ENCODE measurements at regions not wholly inside any gene's neighbourhood (a gene's known extent, or its start where the extent isn't known, plus 50 kb on each side); places are given as distances from the start of the nearest gene placed in this dataset.
A peak's percentile ranks its signal among the peaks of the same experiment; 100 is the strongest.

- CTCF ChIA-PET = no interaction called here
Measured at GRCh38 chr2:107525406-107525805, 301.3 kb upstream of the RGPD4 start.

GRCh38 chr2:107529146-107529545, 297.5 kb upstream of the RGPD4 start:
- no peak overlapping the region for H2AFZ ChIP-seq (ENCODE audit: low read depth)
- peaks cover 0 to 2% of the 10 kb centered on the region in 2 experiments; a peak in 2 of 4 replicates for H3K4me1 ChIP-seq (ENCODE audit: control insufficient read depth in 1 of 2, insufficient read depth in 2 of 2, low read depth in 1 of 2, low read length in 1 of 2)
- H3K9ac ChIP-seq = no peak overlapping the region
- H3K9me3 ChIP-seq = no peaks in the 10 kb centered on the region
- H3K27me3 ChIP-seq (ENCODE audit: insufficient read depth) = no peaks in the 10 kb centered on the region
- no peaks in the 10 kb centered on the region for H3F3A ChIP-seq (replicated peaks; ENCODE audit: insufficient read depth)
- peak in 1 of 2 experiments; percentile 35; a peak in 1 of 4 replicates for TF ChIP-seq EP300 (IDR thresholded peaks at IDR 0.05; ENCODE audit: borderline replicate concordance in 1 of 2, low read depth in 1 of 2, low read length in 1 of 2)
- no peak for TF ChIP-seq MXI1 (IDR thresholded peaks at IDR 0.05; ENCODE audit: low read depth, low read length)
- WGBS (ENCODE audit: low lambda C conversion rate) = 43% methylated on average over 1 of the region's 1 CpG
- H3K9me2 ChIP-seq = no peaks in the 10 kb centered on the region
- no peak overlapping the region for H3K4me2 ChIP-seq
- no peak overlapping the region; a peak in 1 of 4 replicates for H3K4me3 ChIP-seq (ENCODE audit: low read depth in 2 of 2, low read length in 1 of 2)
- ChIA-PET POLR2A (no interaction called here), CTCF (interaction anchor here (0.8 to 1.3 kb wide), 3 partner anchors 12 to 119 kb away, joined by 3 read pairs; no protein-coding TSS in a partner anchor)
- peak; percentile 32 for DNase-seq
- H4K20me1 ChIP-seq (ENCODE audit: insufficient read depth) = no peaks in the 10 kb centered on the region
- no peaks in the 10 kb centered on the region for H3K79me2 ChIP-seq (ENCODE audit: insufficient read depth)
- H3K27ac ChIP-seq (ENCODE audit: low read depth in 2 of 2, low read length in 1 of 2) = peak overlapping the region in 1 of 2 experiments; percentile 76; a peak in 2 of 4 replicates
- H3K36me3 ChIP-seq (replicated peaks in 1 of 2; ENCODE audit: control insufficient read depth in 1 of 2, insufficient read depth in 2 of 2, low read length in 1 of 2) = no peaks in the 10 kb centered on the region

More at GRCh38 chr2:107525406-107525805, 301.3 kb upstream of the RGPD4 start:
- no peak overlapping the region for H3K27ac ChIP-seq (ENCODE audit: low read depth in 2 of 2, low read length in 1 of 2)
- H2AFZ ChIP-seq (ENCODE audit: low read depth) = no peak overlapping the region
- no peak overlapping the region for H3K9ac ChIP-seq
- H4K20me1 ChIP-seq (ENCODE audit: insufficient read depth) = no peaks in the 10 kb centered on the region
- 33% methylated on average over 1 of the region's 1 CpG for WGBS (ENCODE audit: low lambda C conversion rate)
- H3K4me3 ChIP-seq (ENCODE audit: low read depth in 2 of 2, low read length in 1 of 2) = no peak overlapping the region
- H3K9me2 ChIP-seq = no peaks in the 10 kb centered on the region
- no peaks in the 10 kb centered on the region for H3K27me3 ChIP-seq (ENCODE audit: insufficient read depth)
- POLR2A ChIA-PET = no interaction called here
- no peaks in the 10 kb centered on the region; a peak in 1 of 4 replicates for H3K4me1 ChIP-seq (ENCODE audit: control insufficient read depth in 1 of 2, insufficient read depth in 2 of 2, low read depth in 1 of 2, low read length in 1 of 2)
- no peaks in the 10 kb centered on the region for H3K9me3 ChIP-seq
- H3K4me2 ChIP-seq = no peak overlapping the region
- H3K36me3 ChIP-seq (replicated peaks in 1 of 2; ENCODE audit: control insufficient read depth in 1 of 2, insufficient read depth in 2 of 2, low read length in 1 of 2) = no peaks in the 10 kb centered on the region
- H3K79me2 ChIP-seq (ENCODE audit: insufficient read depth) = no peaks in the 10 kb centered on the region
- DNase-seq = no peak
- no peak for TF ChIP-seq MEF2A (IDR thresholded peaks at IDR 0.05; ENCODE audit: borderline replicate concordance, low read depth)
- peak; percentile 23; the same call in 1 of the 2 replicates for TF ChIP-seq NFIC (IDR thresholded peaks at IDR 0.05; ENCODE audit: borderline replicate concordance)
- peak; percentile 8; the same call in 1 of the 2 replicates for TF ChIP-seq JUND (IDR thresholded peaks at IDR 0.05)
- H3F3A ChIP-seq (replicated peaks; ENCODE audit: insufficient read depth) = no peaks in the 10 kb centered on the region

- CTCF ChIA-PET = interaction anchor here (1.2 to 1.3 kb wide), 3 partner anchors 11 to 120 kb away, joined by 3 read pairs; no protein-coding TSS in a partner anchor
- H2AFZ ChIP-seq (ENCODE audit: low read depth) = no peak overlapping the region
- no peak overlapping the region for H3K9ac ChIP-seq
- POLR2A ChIA-PET = no interaction called here
- H3K9me3 ChIP-seq = no peaks in the 10 kb centered on the region
- DNase-seq = no peak
- H3K36me3 ChIP-seq (replicated peaks in 1 of 2; ENCODE audit: control insufficient read depth in 1 of 2, insufficient read depth in 2 of 2, low read length in 1 of 2) = no peaks in the 10 kb centered on the region
- no peaks in the 10 kb centered on the region for H3K27me3 ChIP-seq (ENCODE audit: insufficient read depth)
- no peak overlapping the region for H3K4me2 ChIP-seq
- no peaks in the 10 kb centered on the region for H3K79me2 ChIP-seq (ENCODE audit: insufficient read depth)
- no peaks in the 10 kb centered on the region for H3F3A ChIP-seq (replicated peaks; ENCODE audit: insufficient read depth)
- H3K4me3 ChIP-seq (ENCODE audit: low read depth in 2 of 2, low read length in 1 of 2) = peak overlapping the region in 1 of 2 experiments; percentile 31; a peak in 1 of 4 replicates
- peaks cover 0 to 2% of the 10 kb centered on the region in 2 experiments; a peak in 2 of 4 replicates for H3K4me1 ChIP-seq (ENCODE audit: control insufficient read depth in 1 of 2, insufficient read depth in 2 of 2, low read depth in 1 of 2, low read length in 1 of 2)
- H3K9me2 ChIP-seq = no peaks in the 10 kb centered on the region
- H4K20me1 ChIP-seq (ENCODE audit: insufficient read depth) = no peaks in the 10 kb centered on the region
- TF ChIP-seq POLR2AphosphoS5 (IDR thresholded peaks at IDR 0.05; ENCODE audit: low read depth, low read length) (no peak), USF1 (IDR thresholded peaks at IDR 0.05; ENCODE audit: borderline replicate concordance, low read depth) (no peak), EP300 (IDR thresholded peaks at IDR 0.05; ENCODE audit: borderline replicate concordance in 1 of 2, low read depth in 1 of 2, low read length in 1 of 2) (no peak), GABPA (IDR thresholded peaks at IDR 0.05; ENCODE audit: low read depth) (no peak), TCF12 (IDR thresholded peaks at IDR 0.05) (no peak), ELF1 (IDR thresholded peaks at IDR 0.05) (no peak), USF2 (IDR thresholded peaks at IDR 0.05; ENCODE audit: borderline replicate concordance, low read depth, low read length) (no peak), TEAD4 (IDR thresholded peaks at IDR 0.05; ENCODE audit: borderline replicate concordance, insufficient read depth) (no peak), IRF3 (IDR thresholded peaks at IDR 0.05; ENCODE audit: low read depth, low read length) (no peak), MXI1 (IDR thresholded peaks at IDR 0.05; ENCODE audit: low read depth, low read length) (no peak), NRF1 (IDR thresholded peaks at IDR 0.05; ENCODE audit: low read depth, low read length) (no peak), FOXM1 (IDR thresholded peaks at IDR 0.05; ENCODE audit: low read depth) (no peak), TAF1 (IDR thresholded peaks at IDR 0.05; ENCODE audit: borderline replicate concordance, low read depth, low read length) (no peak), YY1 (IDR thresholded peaks at IDR 0.05; ENCODE audit: low read depth) (no peak), FOSL2 (IDR thresholded peaks at IDR 0.05; ENCODE audit: borderline replicate concordance, low read depth) (no peak), RFX5 (IDR thresholded peaks at IDR 0.05; ENCODE audit: low read length) (no peak), GATA2 (CRISPR knock-in tag; IDR thresholded peaks at IDR 0.05) (no peak)
- peak overlapping the region in 1 of 2 experiments; percentile 76; a peak in 2 of 4 replicates for H3K27ac ChIP-seq (ENCODE audit: low read depth in 2 of 2, low read length in 1 of 2)
- WGBS (ENCODE audit: low lambda C conversion rate) = 57% methylated on average over 1 of the region's 1 CpG
Measured at GRCh38 chr2:107530046-107530445, 296.6 kb upstream of the RGPD4 start.

Data from SK-N-SH (cell line).